ENCODE measurements at regions not wholly inside any gene's neighbourhood (a gene's known extent, or its start where the extent isn't known, plus 50 kb on each side); places are given as distances from the start of the nearest gene placed in this dataset.
"Not testable (repeated sequence)": the region's sequence is repeated elsewhere in the genome, so short reads cannot be mapped to it uniquely, and the experiment has no call there.

GRCh38 chr16:64351121-64351520 is 770.7 kb downstream of the CDH11 start:
- Histone ChIP-seq H3K4me3 (replicated peaks; ENCODE audit: insufficient read depth, low read length) (no peak overlapping the region), H3K27ac (replicated peaks) (no peak overlapping the region), H3K27me3 (ENCODE audit: insufficient read depth, poor library complexity, severe bottlenecking) (no peaks in the 10 kb centered on the region)
- TF ChIP-seq REST (IDR thresholded peaks at IDR 0.05; ENCODE audit: insufficient replicate concordance, low read depth) = no peak
- TF ChIP-seq POLR2AphosphoS5 (IDR thresholded peaks at IDR 0.05; ENCODE audit: low read depth) = no peak
- no peak for TF ChIP-seq GABPA (IDR thresholded peaks at IDR 0.05; ENCODE audit: low read depth)
- TF ChIP-seq SPI1 (IDR thresholded peaks at IDR 0.05; ENCODE audit: borderline replicate concordance, low read depth) = no peak
- no peak for TF ChIP-seq CTCF (IDR thresholded peaks at IDR 0.05; ENCODE audit: insufficient read depth, low read length)
- DNase-seq (ENCODE audit: low read depth in 1 of 2, low spot score in 1 of 2) = no peak

- no peaks in the 10 kb centered on the region for H3K27me3 ChIP-seq (ENCODE audit: insufficient read depth, poor library complexity, severe bottlenecking)
- DNase-seq (ENCODE audit: low read depth in 1 of 2, low spot score in 1 of 2) = no peak
- TF ChIP-seq SPI1 (IDR thresholded peaks at IDR 0.05; ENCODE audit: borderline replicate concordance, low read depth) (no peak), CTCF (IDR thresholded peaks at IDR 0.05; ENCODE audit: insufficient read depth, low read length) (no peak), POLR2AphosphoS5 (IDR thresholded peaks at IDR 0.05; ENCODE audit: low read depth) (no peak), REST (IDR thresholded peaks at IDR 0.05; ENCODE audit: insufficient replicate concordance, low read depth) (no peak), GABPA (IDR thresholded peaks at IDR 0.05; ENCODE audit: low read depth) (no peak)
- no peak overlapping the region for H3K27ac ChIP-seq (replicated peaks)
- no peak overlapping the region for H3K4me3 ChIP-seq (replicated peaks; ENCODE audit: insufficient read depth, low read length)
Measured at GRCh38 chr16:64346080-64346479, 775.8 kb downstream of the CDH11 start.

GRCh38 chr16:64345142-64345541 is 776.7 kb downstream of the CDH11 start:
- no peak for TF ChIP-seq REST (IDR thresholded peaks at IDR 0.05; ENCODE audit: insufficient replicate concordance, low read depth)
- TF ChIP-seq GABPA (IDR thresholded peaks at IDR 0.05; ENCODE audit: low read depth) = no peak
- no peak for TF ChIP-seq POLR2AphosphoS5 (IDR thresholded peaks at IDR 0.05; ENCODE audit: low read depth)
- TF ChIP-seq CTCF (IDR thresholded peaks at IDR 0.05; ENCODE audit: insufficient read depth, low read length) = no peak
- no peak for TF ChIP-seq SPI1 (IDR thresholded peaks at IDR 0.05; ENCODE audit: borderline replicate concordance, low read depth)

GRCh38 chr16:64343820-64344443 is 777.9 kb downstream of the CDH11 start:
- H3K27me3 ChIP-seq (ENCODE audit: insufficient read depth, poor library complexity, severe bottlenecking); H3K27ac ChIP-seq (replicated peaks); H3K4me3 ChIP-seq (replicated peaks; ENCODE audit: insufficient read depth, low read length); DNase-seq (ENCODE audit: low read depth in 1 of 2, low spot score in 1 of 2): not testable (repeated sequence)

More at GRCh38 chr16:64345142-64345541, 776.7 kb downstream of the CDH11 start:
- Histone ChIP-seq H3K27ac (replicated peaks) (no peak overlapping the region), H3K27me3 (ENCODE audit: insufficient read depth, poor library complexity, severe bottlenecking) (no peaks in the 10 kb centered on the region), H3K4me3 (replicated peaks; ENCODE audit: insufficient read depth, low read length) (no peak overlapping the region)
- no peak for DNase-seq (ENCODE audit: low read depth in 1 of 2, low spot score in 1 of 2)

Measured in HL-60 (cell line).